ENCODE measurements at regions not wholly inside any gene's neighbourhood (a gene's known extent, or its start where the extent isn't known, plus 50 kb on each side); places are given as distances from the start of the nearest gene placed in this dataset.

- TF ChIP-seq ARNTL (CRISPR knock-in tag; IDR thresholded peaks at IDR 0.05; ENCODE audit: borderline replicate concordance, low read depth) (no peak), TCF4 (CRISPR knock-in tag; IDR thresholded peaks at IDR 0.05; ENCODE audit: borderline replicate concordance) (no peak), PPARA (CRISPR knock-in tag; IDR thresholded peaks at IDR 0.05; ENCODE audit: borderline replicate concordance) (no peak), PATZ1 (CRISPR knock-in tag; IDR thresholded peaks at IDR 0.05; ENCODE audit: borderline replicate concordance) (no peak), RARB (CRISPR knock-in tag; IDR thresholded peaks at IDR 0.05) (no peak)
Measured at GRCh38 chr1:30446508-30446907, 276.9 kb downstream of the MATN1 start.
